Chondrocyte (in vitro differentiated cells): ENCODE measurements at regions not wholly inside any gene's neighbourhood (a gene's known extent, or its start where the extent isn't known, plus 50 kb on each side); places are given as distances from the start of the nearest gene placed in this dataset.
"Not testable (repeated sequence)": the region's sequence is repeated elsewhere in the genome, so short reads cannot be mapped to it uniquely, and the experiment has no call there.

Source experiments
- DNase-seq: peaks from one replicate; pipeline ENCODE4 v3.0.0; 2021; ENCODE audit warnings: mixed read lengths, low spot score
- H3K27ac Mint-ChIP-seq: one replicate; pipeline ENCODE4 v1.8.0; 2021; ENCODE audit warnings: mild to moderate bottlenecking, moderate library complexity, mixed read lengths; ENCODE audit not compliant: unreplicated experiment
- H3K27me3 Mint-ChIP-seq: 2 replicates; pipeline ENCODE4 v1.8.0; 2021; ENCODE audit warnings: low read depth, mixed read lengths
- H3K36me3 Mint-ChIP-seq: 2 replicates; pipeline ENCODE4 v1.8.0; 2021; ENCODE audit warnings: low read depth, mixed read lengths
- H3K4me1 Mint-ChIP-seq: 2 replicates; pipeline ENCODE4 v1.8.0; 2021; ENCODE audit warnings: low read depth, mild to moderate bottlenecking, mixed read lengths
- H3K4me3 Mint-ChIP-seq: one replicate; pipeline ENCODE4 v1.8.0; 2021; ENCODE audit warnings: mild to moderate bottlenecking, moderate library complexity, mixed read lengths; ENCODE audit not compliant: unreplicated experiment
- H3K9me3 Mint-ChIP-seq: 2 replicates; pipeline ENCODE4 v1.8.0; 2021; ENCODE audit warnings: low read depth, mixed read lengths
- CTCF ChIP-seq: fragments of 200-600 bp; sonication (generic); IDR thresholded peaks from 2 replicates; pipeline ENCODE4 v1.5.0; 2021; ENCODE audit warnings: antibody characterized with exemption, mild to moderate bottlenecking, moderate library complexity

GRCh38 chr1:104636581-104636980 lies 886.9 kb downstream of the AMY1C start:
- Mint-ChIP-seq H3K4me1 (no peaks in the 10 kb centered on the region), H3K27ac (no peak overlapping the region), H3K4me3 (no peak overlapping the region), H3K27me3 (no peaks in the 10 kb centered on the region), H3K36me3 (no peaks in the 10 kb centered on the region), H3K9me3 (no peaks in the 10 kb centered on the region)
- TF ChIP-seq CTCF: peak; percentile 26
- DNase-seq: no peak

GRCh38 chr1:104646233-104646632 lies 896.5 kb downstream of the AMY1C start:
- no peaks in the 10 kb centered on the region for H3K4me1 Mint-ChIP-seq
- no peak overlapping the region for H3K4me3 Mint-ChIP-seq
- TF ChIP-seq CTCF: no peak
- no peaks in the 10 kb centered on the region for H3K9me3 Mint-ChIP-seq
- no peak for DNase-seq
- H3K27me3 Mint-ChIP-seq: peaks cover 3% of the 10 kb centered on the region
- no peak overlapping the region for H3K27ac Mint-ChIP-seq
- no peaks in the 10 kb centered on the region for H3K36me3 Mint-ChIP-seq

GRCh38 chr1:104648269-104648691 lies 898.6 kb downstream of the AMY1C start:
- no peak overlapping the region for H3K27ac Mint-ChIP-seq
- no peak overlapping the region for H3K4me3 Mint-ChIP-seq
- H3K4me1 Mint-ChIP-seq: no peaks in the 10 kb centered on the region
- H3K9me3 Mint-ChIP-seq: no peaks in the 10 kb centered on the region
- TF ChIP-seq CTCF: peak; percentile 88
- H3K27me3 Mint-ChIP-seq: peaks cover 3% of the 10 kb centered on the region
- H3K36me3 Mint-ChIP-seq: no peaks in the 10 kb centered on the region
- no peak for DNase-seq

GRCh38 chr1:104664374-104664773 lies 914.7 kb downstream of the AMY1C start:
- not testable (repeated sequence) for H3K27ac Mint-ChIP-seq, H3K4me1 Mint-ChIP-seq, DNase-seq, H3K36me3 Mint-ChIP-seq, H3K4me3 Mint-ChIP-seq, H3K27me3 Mint-ChIP-seq, H3K9me3 Mint-ChIP-seq

GRCh38 chr1:104665300-104665699 lies 915.6 kb downstream of the AMY1C start:
- peaks cover 5% of the 10 kb centered on the region for H3K4me1 Mint-ChIP-seq
- no peak for TF ChIP-seq CTCF
- no peaks in the 10 kb centered on the region for H3K36me3 Mint-ChIP-seq
- DNase-seq: no peak
- H3K4me3 Mint-ChIP-seq: no peak overlapping the region
- H3K9me3 Mint-ChIP-seq: peaks cover 9% of the 10 kb centered on the region
- H3K27ac Mint-ChIP-seq: no peak overlapping the region
- H3K27me3 Mint-ChIP-seq: no peaks in the 10 kb centered on the region

GRCh38 chr1:104671684-104672353 lies 922.1 kb downstream of the AMY1C start:
- H3K4me1 Mint-ChIP-seq: no peaks in the 10 kb centered on the region
- no peak overlapping the region for H3K4me3 Mint-ChIP-seq
- TF ChIP-seq CTCF: no peak
- no peak for DNase-seq
- no peak overlapping the region for H3K27ac Mint-ChIP-seq
- no peaks in the 10 kb centered on the region for H3K9me3 Mint-ChIP-seq
- no peaks in the 10 kb centered on the region for H3K27me3 Mint-ChIP-seq
- H3K36me3 Mint-ChIP-seq: no peaks in the 10 kb centered on the region
